ENCODE measurements at regions not wholly inside any gene's neighbourhood (a gene's known extent, or its start where the extent isn't known, plus 50 kb on each side); places are given as distances from the start of the nearest gene placed in this dataset.

DNA sequence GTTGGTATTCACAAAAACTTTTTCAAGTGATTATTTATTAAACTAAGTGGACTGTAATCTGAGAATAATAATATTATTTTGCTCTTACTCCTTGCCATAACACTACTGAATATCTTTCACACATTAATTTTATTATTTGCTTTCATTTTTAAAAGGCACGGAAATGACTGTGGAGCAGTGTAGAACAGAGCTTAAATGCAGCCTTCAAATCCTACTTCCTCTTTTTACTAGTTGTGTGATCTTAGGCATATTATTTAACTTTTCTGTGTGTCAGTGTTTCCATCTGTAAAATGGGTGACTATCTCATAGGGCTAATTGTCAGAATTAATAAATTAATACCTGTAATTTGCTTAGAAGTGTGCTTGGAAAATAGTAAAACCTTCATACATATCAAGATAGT, 55.5 kb upstream of the SLC8A1 start:
- Histone ChIP-seq H3K27ac (ENCODE audit: low read length) (no peak overlapping the region), H3K4me1 (ENCODE audit: control insufficient read depth, insufficient read depth, low read length) (no peaks in the 10 kb centered on the region), H3K9me3 (ENCODE audit: control insufficient read depth, low read depth, low read length) (no peaks in the 10 kb centered on the region), H3K27me3 (ENCODE audit: control insufficient read depth, insufficient read depth, low read length) (no peaks in the 10 kb centered on the region), H3K4me3 (ENCODE audit: low read length) (no peak overlapping the region), H3K36me3 (ENCODE audit: control insufficient read depth, insufficient read depth, low read length) (no peaks in the 10 kb centered on the region)
- DNase-seq = no peak
- WGBS (ENCODE audit: insufficient coverage, low lambda C conversion rate) = no CpG with 5 or more reads among the region's 1 CpG

DNA sequence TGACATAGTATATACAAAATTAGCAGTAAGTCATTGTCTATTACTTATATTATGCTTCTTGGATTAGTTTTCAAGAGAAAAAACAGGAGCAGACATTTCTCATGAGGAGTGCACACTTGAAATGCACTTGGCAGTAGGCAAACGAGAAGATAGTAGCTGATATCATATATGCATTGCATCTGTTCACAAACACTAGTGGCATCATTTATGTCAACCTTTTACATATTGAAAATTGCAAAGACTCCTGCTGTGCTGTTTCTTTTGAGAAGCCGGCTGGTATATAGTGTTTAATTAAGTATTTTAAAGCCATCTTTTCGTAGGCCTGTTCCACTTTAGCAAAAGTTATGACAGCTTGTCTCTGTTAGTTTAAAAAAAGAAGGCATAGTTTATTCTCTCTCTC, 58.4 kb upstream of the SLC8A1 start:
- H3K4me3 ChIP-seq (ENCODE audit: low read length) = no peak overlapping the region
- no peaks in the 10 kb centered on the region for H3K9me3 ChIP-seq (ENCODE audit: control insufficient read depth, low read depth, low read length)
- WGBS (ENCODE audit: insufficient coverage, low lambda C conversion rate) = no CpG with 5 or more reads among the region's 3 CpGs

DNA sequence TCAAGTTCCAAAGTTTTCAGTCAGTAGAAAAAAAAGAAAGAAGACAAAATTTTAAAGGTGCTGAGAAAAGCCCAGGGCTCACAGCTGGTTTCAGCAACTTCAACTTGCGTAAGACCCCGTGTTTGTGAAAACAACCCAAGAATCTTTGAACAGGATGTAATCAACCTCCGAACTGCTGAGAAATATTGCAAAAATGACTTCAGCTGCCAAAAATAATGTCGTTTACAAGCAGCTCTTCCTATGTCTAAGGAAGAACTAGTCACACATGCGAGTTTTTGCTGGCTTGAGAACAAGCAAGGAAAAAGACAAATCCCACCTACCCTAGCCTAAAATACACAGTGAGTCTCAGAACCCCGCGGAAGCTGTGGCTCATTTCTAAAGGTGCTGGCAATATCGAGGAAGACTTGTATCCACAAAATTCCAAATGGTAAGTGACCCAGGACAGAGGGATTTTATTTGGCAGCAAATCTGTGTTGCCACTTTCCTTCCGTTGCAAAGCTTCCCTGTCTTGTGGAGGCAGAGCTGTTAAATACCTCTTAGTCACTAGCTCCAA, 59.8 kb upstream of the SLC8A1 start:
- H3K27ac ChIP-seq (ENCODE audit: low read length) = peak overlapping the region; percentile 9
- H3K36me3 ChIP-seq (ENCODE audit: control insufficient read depth, insufficient read depth, low read length) = no peaks in the 10 kb centered on the region
- no peaks in the 10 kb centered on the region for H3K9me3 ChIP-seq (ENCODE audit: control insufficient read depth, low read depth, low read length)
- H3K4me3 ChIP-seq (ENCODE audit: low read length) = peak overlapping the region; percentile 3
- WGBS (ENCODE audit: insufficient coverage, low lambda C conversion rate) = 40% methylated on average over 3 of the region's 9 CpGs
- H3K4me1 ChIP-seq (ENCODE audit: control insufficient read depth, insufficient read depth, low read length) = no peaks in the 10 kb centered on the region
- peak in 1 of 2 donors; percentile 20 for DNase-seq
- H3K27me3 ChIP-seq (ENCODE audit: control insufficient read depth, insufficient read depth, low read length) = no peaks in the 10 kb centered on the region

More for the DNA sequence above, 58.4 kb upstream of the SLC8A1 start:
- no peak for DNase-seq
- no peak overlapping the region for H3K27ac ChIP-seq (ENCODE audit: low read length)
- H3K36me3 ChIP-seq (ENCODE audit: control insufficient read depth, insufficient read depth, low read length) = no peaks in the 10 kb centered on the region
- H3K27me3 ChIP-seq (ENCODE audit: control insufficient read depth, insufficient read depth, low read length) = no peaks in the 10 kb centered on the region
- no peaks in the 10 kb centered on the region for H3K4me1 ChIP-seq (ENCODE audit: control insufficient read depth, insufficient read depth, low read length)

DNA sequence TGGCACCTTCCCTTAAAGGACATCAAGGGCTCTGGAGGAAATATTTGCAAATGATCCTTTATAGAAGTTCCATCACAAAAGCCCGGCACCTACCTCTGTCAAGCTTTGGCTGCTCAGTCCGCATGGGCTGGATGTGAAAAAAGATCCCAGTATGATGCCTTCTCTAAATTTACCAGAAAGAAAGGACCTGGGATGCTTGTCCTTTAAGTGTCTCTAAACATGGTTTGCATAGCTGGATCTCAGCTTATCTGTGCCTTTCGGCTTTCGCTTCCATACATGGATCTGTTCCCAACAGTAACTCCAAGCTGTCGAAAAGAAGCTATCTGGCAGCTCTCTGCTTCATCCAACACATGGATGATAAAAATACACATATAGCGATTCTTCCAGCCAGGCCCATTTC, 60.4 kb upstream of the SLC8A1 start:
- H3K27me3 ChIP-seq (ENCODE audit: control insufficient read depth, insufficient read depth, low read length) = no peaks in the 10 kb centered on the region
- H3K4me1 ChIP-seq (ENCODE audit: control insufficient read depth, insufficient read depth, low read length) = no peaks in the 10 kb centered on the region
- H3K27ac ChIP-seq (ENCODE audit: low read length) = peak overlapping the region; percentile 9
- H3K9me3 ChIP-seq (ENCODE audit: control insufficient read depth, low read depth, low read length) = no peaks in the 10 kb centered on the region
- no CpG with 5 or more reads among the region's 6 CpGs for WGBS (ENCODE audit: insufficient coverage, low lambda C conversion rate)
- H3K4me3 ChIP-seq (ENCODE audit: low read length) = peak overlapping the region; percentile 3
- no peaks in the 10 kb centered on the region for H3K36me3 ChIP-seq (ENCODE audit: control insufficient read depth, insufficient read depth, low read length)
- peak in 1 of 2 donors; percentile 7 for DNase-seq

DNA sequence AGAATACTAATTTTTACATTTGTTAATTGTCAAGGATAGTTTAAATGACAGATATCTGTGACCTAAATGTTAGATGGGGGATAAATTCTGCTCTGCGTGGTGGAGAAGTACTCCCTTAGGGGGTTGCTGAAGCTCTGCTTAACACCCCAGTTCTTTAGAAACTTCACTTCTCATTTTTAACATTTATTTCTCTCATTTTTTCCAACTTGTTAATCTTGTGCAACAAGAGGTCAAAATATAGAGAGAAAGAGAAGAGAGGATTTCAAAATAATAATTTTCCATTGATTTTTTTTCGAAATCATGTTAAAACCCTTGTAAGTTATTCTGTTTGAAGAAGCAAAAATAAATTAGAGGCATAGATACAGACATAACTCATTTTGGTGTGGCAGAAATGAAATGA, 61.3 kb upstream of the SLC8A1 start:
- no peak overlapping the region for H3K4me3 ChIP-seq (ENCODE audit: low read length)
- no peaks in the 10 kb centered on the region for H3K4me1 ChIP-seq (ENCODE audit: control insufficient read depth, insufficient read depth, low read length)
- no peak for DNase-seq
- 100% methylated on average over 2 of the region's 2 CpGs for WGBS (ENCODE audit: insufficient coverage, low lambda C conversion rate)
- H3K9me3 ChIP-seq (ENCODE audit: control insufficient read depth, low read depth, low read length) = no peaks in the 10 kb centered on the region
- no peaks in the 10 kb centered on the region for H3K27me3 ChIP-seq (ENCODE audit: control insufficient read depth, insufficient read depth, low read length)
- no peak overlapping the region for H3K27ac ChIP-seq (ENCODE audit: low read length)
- H3K36me3 ChIP-seq (ENCODE audit: control insufficient read depth, insufficient read depth, low read length) = no peaks in the 10 kb centered on the region

DNA sequence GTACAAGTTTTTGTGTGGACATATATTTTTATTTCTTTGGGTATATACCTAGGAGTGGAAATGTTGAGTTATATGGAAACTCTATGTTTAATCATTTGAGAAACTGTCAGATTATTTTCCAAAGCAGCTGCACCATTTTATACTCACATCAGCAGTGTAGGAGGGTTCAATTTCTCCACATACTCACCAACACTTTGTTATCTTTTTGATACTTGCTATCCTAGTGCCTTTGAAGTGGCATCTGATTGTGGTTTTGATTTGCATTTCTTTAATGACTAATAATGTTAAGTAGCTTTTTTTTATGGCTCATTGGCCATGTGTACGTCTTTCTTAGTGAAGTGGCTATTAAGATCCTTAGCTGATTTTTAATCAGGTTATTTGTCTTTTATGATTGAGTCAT, 64.7 kb upstream of the SLC8A1 start:
- no peaks in the 10 kb centered on the region for H3K4me1 ChIP-seq (ENCODE audit: control insufficient read depth, insufficient read depth, low read length)
- no peaks in the 10 kb centered on the region for H3K27me3 ChIP-seq (ENCODE audit: control insufficient read depth, insufficient read depth, low read length)
- H3K36me3 ChIP-seq (ENCODE audit: control insufficient read depth, insufficient read depth, low read length) = no peaks in the 10 kb centered on the region
- H3K27ac ChIP-seq (ENCODE audit: low read length) = no peak overlapping the region
- no peak overlapping the region for H3K4me3 ChIP-seq (ENCODE audit: low read length)
- no peak for DNase-seq
- 60% methylated on average over 1 of the region's 1 CpG for WGBS (ENCODE audit: insufficient coverage, low lambda C conversion rate)
- no peaks in the 10 kb centered on the region for H3K9me3 ChIP-seq (ENCODE audit: control insufficient read depth, low read depth, low read length)

DNA sequence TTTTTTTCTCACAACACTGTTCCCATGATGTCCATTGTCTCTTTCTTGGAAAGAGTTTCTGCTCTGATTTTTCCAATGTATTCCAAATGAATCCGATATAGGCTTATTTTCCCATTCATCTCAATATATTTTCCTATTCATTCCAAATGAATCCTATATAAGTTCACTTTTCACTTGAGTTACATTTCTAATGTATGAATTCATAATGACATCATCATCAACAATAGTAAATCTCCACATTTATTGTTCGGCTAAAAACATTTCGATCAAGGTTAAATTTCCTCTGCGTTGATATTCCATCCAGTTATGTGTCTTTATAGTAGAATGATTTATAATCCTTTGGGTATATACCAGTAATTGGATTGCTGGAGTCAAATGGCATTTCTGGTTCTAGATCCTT, 76.7 kb upstream of the SLC8A1 start:
- no peaks in the 10 kb centered on the region for H3K36me3 ChIP-seq (ENCODE audit: control insufficient read depth, insufficient read depth, low read length)
- H3K4me3 ChIP-seq (ENCODE audit: low read length) = no peak overlapping the region
- H3K27me3 ChIP-seq (ENCODE audit: control insufficient read depth, insufficient read depth, low read length) = no peaks in the 10 kb centered on the region
- H3K27ac ChIP-seq (ENCODE audit: low read length) = no peak overlapping the region
- no peaks in the 10 kb centered on the region for H3K4me1 ChIP-seq (ENCODE audit: control insufficient read depth, insufficient read depth, low read length)
- no peaks in the 10 kb centered on the region for H3K9me3 ChIP-seq (ENCODE audit: control insufficient read depth, low read depth, low read length)
- 100% methylated on average over 1 of the region's 4 CpGs for WGBS (ENCODE audit: insufficient coverage, low lambda C conversion rate)
- no peak for DNase-seq

DNA sequence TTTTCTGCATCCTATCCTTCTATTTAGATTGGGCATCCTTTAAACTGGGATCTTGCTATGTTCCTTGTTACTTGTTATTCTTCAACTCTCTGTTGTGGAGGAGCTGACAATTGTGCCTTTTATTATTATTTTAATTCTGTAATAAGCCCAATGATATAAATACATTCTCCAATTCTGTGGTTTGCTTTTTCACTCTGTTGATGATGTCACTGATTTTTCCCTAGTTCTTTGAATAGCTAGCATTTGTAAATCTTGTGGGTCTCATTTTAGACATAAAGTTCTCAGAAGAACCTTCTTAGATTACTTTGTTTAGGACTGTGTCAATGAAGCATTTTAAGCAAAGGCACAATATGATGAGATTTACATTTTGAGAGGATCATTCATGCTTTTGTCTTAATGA, 79.5 kb upstream of the SLC8A1 start:
- Histone ChIP-seq H3K4me3 (ENCODE audit: low read length) (no peak overlapping the region), H3K27ac (ENCODE audit: low read length) (no peak overlapping the region), H3K9me3 (ENCODE audit: control insufficient read depth, low read depth, low read length) (no peaks in the 10 kb centered on the region), H3K36me3 (ENCODE audit: control insufficient read depth, insufficient read depth, low read length) (no peaks in the 10 kb centered on the region), H3K27me3 (ENCODE audit: control insufficient read depth, insufficient read depth, low read length) (no peaks in the 10 kb centered on the region), H3K4me1 (ENCODE audit: control insufficient read depth, insufficient read depth, low read length) (no peaks in the 10 kb centered on the region)
- no peak for DNase-seq

DNA sequence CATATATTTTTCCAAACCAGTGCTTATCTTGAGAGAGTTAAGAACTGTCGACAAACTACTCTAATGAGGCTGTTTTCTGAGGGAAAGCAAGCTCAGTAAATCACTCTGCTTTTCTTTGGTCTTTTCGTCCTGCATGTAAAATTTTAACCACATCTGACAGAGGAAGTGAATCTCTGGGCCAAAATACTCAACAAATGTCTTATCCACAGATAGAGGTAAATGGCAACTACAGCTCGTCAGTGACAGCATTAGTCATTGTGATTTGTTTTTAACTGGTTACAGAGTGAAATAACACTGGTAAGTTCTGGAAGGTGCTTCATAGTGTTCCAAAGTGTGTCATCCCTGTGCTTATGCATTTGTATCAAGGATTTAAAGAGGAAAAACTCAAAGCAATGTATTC, 82.6 kb upstream of the SLC8A1 start:
- no peak for DNase-seq
- H3K27ac ChIP-seq (ENCODE audit: low read length) = no peak overlapping the region
- no peaks in the 10 kb centered on the region for H3K36me3 ChIP-seq (ENCODE audit: control insufficient read depth, insufficient read depth, low read length)
- no peak overlapping the region for H3K4me3 ChIP-seq (ENCODE audit: low read length)
- H3K27me3 ChIP-seq (ENCODE audit: control insufficient read depth, insufficient read depth, low read length) = no peaks in the 10 kb centered on the region
- 18% methylated on average over 1 of the region's 3 CpGs for WGBS (ENCODE audit: insufficient coverage, low lambda C conversion rate)
- no peaks in the 10 kb centered on the region for H3K9me3 ChIP-seq (ENCODE audit: control insufficient read depth, low read depth, low read length)
- no peaks in the 10 kb centered on the region for H3K4me1 ChIP-seq (ENCODE audit: control insufficient read depth, insufficient read depth, low read length)

DNA sequence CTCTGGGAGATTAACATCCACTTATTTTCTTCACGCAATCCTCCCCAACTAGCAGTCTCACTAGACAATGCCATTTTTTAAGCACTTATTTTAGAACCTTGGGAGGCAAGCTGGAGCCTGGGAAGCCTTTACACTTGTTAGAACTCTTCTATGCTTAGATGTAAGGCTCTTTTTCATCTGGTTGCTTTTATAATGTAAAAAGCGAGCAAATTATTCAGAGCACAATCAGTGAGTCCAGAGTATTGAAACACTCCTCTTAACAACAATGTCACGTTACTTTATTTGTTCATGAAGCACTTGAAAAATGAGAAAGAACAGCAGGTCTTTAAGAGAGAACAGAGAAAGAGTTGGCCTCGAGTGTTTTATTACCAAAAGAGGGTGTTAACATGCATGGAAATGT, 84.1 kb upstream of the SLC8A1 start:
- Histone ChIP-seq H3K36me3 (ENCODE audit: control insufficient read depth, insufficient read depth, low read length) (no peaks in the 10 kb centered on the region), H3K9me3 (ENCODE audit: control insufficient read depth, low read depth, low read length) (no peaks in the 10 kb centered on the region), H3K4me1 (ENCODE audit: control insufficient read depth, insufficient read depth, low read length) (no peaks in the 10 kb centered on the region), H3K27ac (ENCODE audit: low read length) (no peak overlapping the region), H3K27me3 (ENCODE audit: control insufficient read depth, insufficient read depth, low read length) (no peaks in the 10 kb centered on the region), H3K4me3 (ENCODE audit: low read length) (no peak overlapping the region)
- no peak for DNase-seq
- WGBS (ENCODE audit: insufficient coverage, low lambda C conversion rate) = 75% methylated on average over 3 of the region's 4 CpGs

DNA sequence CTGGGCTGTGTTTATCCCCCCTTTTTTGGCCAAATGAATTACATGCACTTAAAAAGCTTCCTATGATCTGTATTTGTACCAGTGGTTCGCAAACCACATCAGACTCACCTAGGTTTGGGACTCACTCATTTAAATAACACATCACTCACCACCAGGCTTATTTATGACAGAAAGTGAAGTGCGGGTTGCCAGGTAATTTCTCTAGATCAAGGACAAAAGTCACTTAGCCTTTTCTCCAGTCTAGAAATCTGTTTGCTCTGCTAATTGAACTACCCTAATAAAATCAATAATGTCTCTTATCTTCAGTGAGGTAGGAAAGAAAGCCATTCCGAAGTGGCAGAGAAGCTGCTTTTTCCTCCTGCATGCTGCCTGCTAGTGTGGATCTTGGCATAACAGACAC, 88.1 kb upstream of the SLC8A1 start:
- no peak overlapping the region for H3K4me3 ChIP-seq (ENCODE audit: low read length)
- H3K36me3 ChIP-seq (ENCODE audit: control insufficient read depth, insufficient read depth, low read length) = no peaks in the 10 kb centered on the region
- no peaks in the 10 kb centered on the region for H3K9me3 ChIP-seq (ENCODE audit: control insufficient read depth, low read depth, low read length)
- H3K4me1 ChIP-seq (ENCODE audit: control insufficient read depth, insufficient read depth, low read length) = no peaks in the 10 kb centered on the region
- H3K27ac ChIP-seq (ENCODE audit: low read length) = no peak overlapping the region
- no peaks in the 10 kb centered on the region for H3K27me3 ChIP-seq (ENCODE audit: control insufficient read depth, insufficient read depth, low read length)
- DNase-seq = peak in 1 of 2 donors; percentile 19
- no CpG with 5 or more reads among the region's 3 CpGs for WGBS (ENCODE audit: insufficient coverage, low lambda C conversion rate)
